ENCODE measurements at regions not wholly inside any gene's neighbourhood (a gene's known extent, or its start where the extent isn't known, plus 50 kb on each side); places are given as distances from the start of the nearest gene placed in this dataset.

- FAIRE-seq (no peak), DNase-seq (ENCODE audit: low read depth) (no peak)
- H3K36me3 ChIP-seq (ENCODE audit: control insufficient read depth, insufficient read depth, low read length) = no peaks in the 10 kb centered on the region
- no peak overlapping the region for H3K4me3 ChIP-seq (ENCODE audit: low read depth, low read length)
- H3K27me3 ChIP-seq (ENCODE audit: control insufficient read depth, insufficient read depth, low read length) = no peaks in the 10 kb centered on the region
- TF ChIP-seq, protein P1, sequence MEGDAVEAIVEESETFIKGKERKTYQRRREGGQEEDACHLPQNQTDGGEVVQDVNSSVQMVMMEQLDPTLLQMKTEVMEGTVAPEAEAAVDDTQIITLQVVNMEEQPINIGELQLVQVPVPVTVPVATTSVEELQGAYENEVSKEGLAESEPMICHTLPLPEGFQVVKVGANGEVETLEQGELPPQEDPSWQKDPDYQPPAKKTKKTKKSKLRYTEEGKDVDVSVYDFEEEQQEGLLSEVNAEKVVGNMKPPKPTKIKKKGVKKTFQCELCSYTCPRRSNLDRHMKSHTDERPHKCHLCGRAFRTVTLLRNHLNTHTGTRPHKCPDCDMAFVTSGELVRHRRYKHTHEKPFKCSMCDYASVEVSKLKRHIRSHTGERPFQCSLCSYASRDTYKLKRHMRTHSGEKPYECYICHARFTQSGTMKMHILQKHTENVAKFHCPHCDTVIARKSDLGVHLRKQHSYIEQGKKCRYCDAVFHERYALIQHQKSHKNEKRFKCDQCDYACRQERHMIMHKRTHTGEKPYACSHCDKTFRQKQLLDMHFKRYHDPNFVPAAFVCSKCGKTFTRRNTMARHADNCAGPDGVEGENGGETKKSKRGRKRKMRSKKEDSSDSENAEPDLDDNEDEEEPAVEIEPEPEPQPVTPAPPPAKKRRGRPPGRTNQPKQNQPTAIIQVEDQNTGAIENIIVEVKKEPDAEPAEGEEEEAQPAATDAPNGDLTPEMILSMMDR (IDR thresholded peaks at IDR 0.05; ENCODE audit: insufficient read depth, low read length, severe bottlenecking) = no peak
Measured at GRCh38 chr4:166600264-166600663, 634.0 kb downstream of the SPOCK3 start.

- no peak for FAIRE-seq
Measured at GRCh38 chr4:166602068-166602467, 632.2 kb downstream of the SPOCK3 start.

DNA sequence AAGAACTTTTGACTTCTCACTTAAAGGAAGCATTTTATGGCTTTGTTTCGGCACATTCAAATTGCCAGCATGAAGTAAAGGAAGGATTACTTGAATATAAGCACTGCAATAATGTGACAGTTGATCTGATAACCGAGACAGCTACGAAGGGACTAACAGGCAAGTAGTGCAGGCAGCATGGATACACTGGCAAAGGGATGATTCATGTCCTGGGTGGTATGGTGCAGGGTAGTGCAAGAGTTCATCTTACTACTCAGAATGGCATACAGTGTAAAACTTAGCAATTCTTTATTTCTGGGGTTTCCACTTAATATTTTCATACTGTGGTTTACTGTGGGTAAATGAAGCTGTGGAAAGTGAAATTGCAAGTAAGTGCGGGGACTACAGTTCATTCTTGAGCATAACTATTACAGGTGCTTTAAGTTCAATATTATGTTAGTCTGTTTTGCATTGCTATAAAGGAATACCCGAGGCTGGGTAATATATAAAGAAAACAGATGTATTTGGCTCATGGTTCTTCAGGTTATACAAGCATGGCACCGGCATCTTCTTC lies 611.8 kb downstream of the SPOCK3 start:
- Histone ChIP-seq H3K36me3 (ENCODE audit: control insufficient read depth, insufficient read depth, low read length) (no peaks in the 10 kb centered on the region), H3K27me3 (ENCODE audit: control insufficient read depth, insufficient read depth, low read length) (no peaks in the 10 kb centered on the region), H3K4me3 (ENCODE audit: low read depth, low read length) (no peak overlapping the region)
- DNase-seq (ENCODE audit: low read depth) (peak; percentile 22), FAIRE-seq (no peak)
- TF ChIP-seq, protein P1 (IDR thresholded peaks at IDR 0.05; ENCODE audit: insufficient read depth, low read length, severe bottlenecking) = no peak

More at GRCh38 chr4:166602068-166602467, 632.2 kb downstream of the SPOCK3 start:
- no peak for DNase-seq (ENCODE audit: low read depth)
- Histone ChIP-seq H3K36me3 (ENCODE audit: control insufficient read depth, insufficient read depth, low read length) (no peaks in the 10 kb centered on the region), H3K4me3 (ENCODE audit: low read depth, low read length) (no peak overlapping the region), H3K27me3 (ENCODE audit: control insufficient read depth, insufficient read depth, low read length) (no peaks in the 10 kb centered on the region)
- TF ChIP-seq, protein P1 (IDR thresholded peaks at IDR 0.05; ENCODE audit: insufficient read depth, low read length, severe bottlenecking) = no peak

DNA sequence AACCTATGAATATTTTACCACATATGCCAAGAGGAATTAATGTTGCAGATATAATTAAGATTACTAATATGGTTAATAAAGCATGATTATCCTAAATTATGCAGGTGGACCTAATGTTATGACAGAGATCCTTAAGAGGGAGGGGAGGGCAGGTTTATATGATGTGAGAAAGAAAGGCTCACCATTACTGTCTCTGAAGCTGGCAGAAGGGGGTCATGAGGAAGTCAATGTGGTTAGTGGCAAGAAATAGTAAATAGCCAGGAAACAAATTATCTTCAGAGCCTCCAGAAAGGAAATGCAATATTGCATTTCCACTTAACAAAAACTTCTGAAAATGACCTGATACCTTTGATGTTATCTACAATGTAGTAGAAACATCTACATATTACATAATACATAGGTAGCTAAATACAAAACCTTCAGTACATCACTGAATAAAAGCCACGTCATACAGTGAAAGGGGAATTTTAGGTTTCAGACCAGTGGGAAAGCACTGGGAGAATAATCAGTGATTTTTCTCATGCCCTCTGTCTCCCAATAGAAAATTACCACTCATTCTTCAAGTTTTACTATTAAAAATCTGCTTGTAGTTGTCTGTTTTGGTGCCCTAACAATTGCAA lies 609.2 kb downstream of the SPOCK3 start:
- H3K4me3 ChIP-seq (ENCODE audit: low read depth, low read length) = no peak overlapping the region
- TF ChIP-seq, protein P1 (IDR thresholded peaks at IDR 0.05; ENCODE audit: insufficient read depth, low read length, severe bottlenecking) = no peak
- DNase-seq (ENCODE audit: low read depth) (no peak), FAIRE-seq (no peak)
- H3K27me3 ChIP-seq (ENCODE audit: control insufficient read depth, insufficient read depth, low read length) = no peaks in the 10 kb centered on the region
- H3K36me3 ChIP-seq (ENCODE audit: control insufficient read depth, insufficient read depth, low read length) = no peaks in the 10 kb centered on the region

- Histone ChIP-seq H3K27me3 (ENCODE audit: control insufficient read depth, insufficient read depth, low read length) (no peaks in the 10 kb centered on the region), H3K36me3 (ENCODE audit: control insufficient read depth, insufficient read depth, low read length) (no peaks in the 10 kb centered on the region), H3K4me3 (ENCODE audit: low read depth, low read length) (no peak overlapping the region)
- TF ChIP-seq, protein P1 (IDR thresholded peaks at IDR 0.05; ENCODE audit: insufficient read depth, low read length, severe bottlenecking) = no peak
- FAIRE-seq (no peak), DNase-seq (ENCODE audit: low read depth) (no peak)
Measured at GRCh38 chr4:166628454-166628853, 605.8 kb downstream of the SPOCK3 start.

DNA sequence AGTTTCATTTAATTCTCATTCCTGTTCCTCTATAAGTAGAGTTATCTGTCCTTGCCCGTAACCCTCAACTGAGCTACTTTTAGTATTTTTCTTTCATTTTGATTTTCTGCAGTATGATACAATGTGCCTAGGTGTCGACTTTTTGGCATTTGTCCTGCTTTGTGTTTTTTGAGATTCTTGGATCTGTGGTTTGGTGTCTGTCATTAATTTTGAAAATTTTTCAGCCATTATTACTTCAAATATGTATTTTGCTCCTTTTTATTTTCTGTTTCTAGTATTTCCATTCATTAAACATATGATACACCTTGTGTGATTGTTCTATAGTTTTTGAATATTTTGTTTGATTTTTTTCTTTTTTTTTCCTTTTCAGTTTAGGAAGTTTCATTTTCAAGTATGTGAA lies 598.9 kb downstream of the SPOCK3 start:
- Histone ChIP-seq H3K36me3 (ENCODE audit: control insufficient read depth, insufficient read depth, low read length) (no peaks in the 10 kb centered on the region), H3K27me3 (ENCODE audit: control insufficient read depth, insufficient read depth, low read length) (no peaks in the 10 kb centered on the region), H3K4me3 (ENCODE audit: low read depth, low read length) (no peak overlapping the region)
- DNase-seq (ENCODE audit: low read depth) = no peak
- TF ChIP-seq, protein P1 (IDR thresholded peaks at IDR 0.05; ENCODE audit: insufficient read depth, low read length, severe bottlenecking) = no peak
- FAIRE-seq = no peak
